CD4-positive, alpha-beta T cell treated with Interleukin-4 for 4 hours (primary cell): ENCODE measurements at regions not wholly inside any gene's neighbourhood (a gene's known extent, or its start where the extent isn't known, plus 50 kb on each side); places are given as distances from the start of the nearest gene placed in this dataset.

Source experiments
- DNase-seq: peaks from one replicate; pipeline ENCODE4 v3.0.0-alpha.2; 2020

DNA sequence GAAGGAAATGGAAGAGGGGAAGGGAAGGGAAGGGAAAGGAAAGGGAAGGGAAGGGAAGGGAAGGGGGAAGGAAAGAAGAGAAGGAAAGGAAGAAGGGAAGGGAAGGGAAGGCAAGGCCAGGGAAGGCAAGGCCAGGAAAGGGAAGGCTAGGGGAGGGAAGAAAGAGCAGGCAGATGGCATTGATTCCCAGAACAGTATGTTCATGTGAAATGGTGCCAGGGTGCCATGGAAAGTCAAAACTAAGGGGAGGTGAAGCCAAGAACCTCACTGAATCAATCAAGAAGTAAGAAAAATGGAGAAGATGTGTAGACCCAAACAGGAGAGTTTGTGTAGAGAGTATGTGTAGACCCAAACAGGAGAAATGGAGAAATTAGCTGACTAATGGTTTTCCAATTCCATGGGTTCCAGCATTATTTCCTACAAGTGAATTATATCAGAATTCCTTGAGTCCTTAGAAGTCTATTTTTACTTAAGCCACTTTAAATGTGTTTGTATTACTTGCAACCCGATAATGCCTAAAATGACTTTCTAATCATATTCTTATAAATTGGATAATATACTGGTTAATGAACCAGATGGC lies 367.6 kb downstream of the TXNL1 start:
- no peak for DNase-seq

DNA sequence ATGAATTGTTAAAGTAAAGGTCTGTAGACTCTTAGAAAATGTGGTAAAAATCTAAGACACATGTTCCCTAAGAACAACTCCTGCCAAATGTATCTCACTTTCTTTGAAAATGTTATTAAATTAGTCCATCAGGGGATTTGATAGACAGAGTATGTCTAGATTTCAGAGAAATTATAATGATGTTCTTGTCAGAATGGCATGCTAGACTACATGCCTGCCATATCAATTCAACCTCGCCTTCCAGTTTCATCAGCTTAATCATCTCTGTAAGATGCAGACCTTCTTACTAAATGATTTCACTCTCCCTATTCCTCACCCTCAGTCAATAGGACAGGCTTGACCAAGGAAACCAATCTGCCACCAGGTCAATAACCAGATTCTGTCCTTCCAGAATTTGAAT lies 368.4 kb downstream of the TXNL1 start:
- no peak for DNase-seq

DNA sequence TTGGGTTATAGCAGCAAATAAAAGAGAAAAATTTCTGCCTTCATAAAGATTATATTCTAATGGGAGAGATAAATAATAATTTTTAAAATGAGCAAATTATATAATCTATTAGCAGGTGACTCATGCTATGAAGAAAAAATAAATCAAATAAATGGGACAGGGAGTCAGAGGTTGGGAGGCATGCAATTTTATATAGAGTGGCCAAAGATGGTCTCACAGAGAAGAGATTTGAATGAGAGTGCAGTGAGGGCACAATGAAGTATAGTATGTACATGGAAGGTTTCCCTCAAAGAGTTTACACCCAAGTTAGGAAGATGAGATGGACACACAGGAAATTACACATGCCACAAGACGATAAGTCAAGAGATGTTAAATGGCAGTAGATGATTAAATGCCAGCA lies 369.4 kb downstream of the TXNL1 start:
- DNase-seq = no peak

DNA sequence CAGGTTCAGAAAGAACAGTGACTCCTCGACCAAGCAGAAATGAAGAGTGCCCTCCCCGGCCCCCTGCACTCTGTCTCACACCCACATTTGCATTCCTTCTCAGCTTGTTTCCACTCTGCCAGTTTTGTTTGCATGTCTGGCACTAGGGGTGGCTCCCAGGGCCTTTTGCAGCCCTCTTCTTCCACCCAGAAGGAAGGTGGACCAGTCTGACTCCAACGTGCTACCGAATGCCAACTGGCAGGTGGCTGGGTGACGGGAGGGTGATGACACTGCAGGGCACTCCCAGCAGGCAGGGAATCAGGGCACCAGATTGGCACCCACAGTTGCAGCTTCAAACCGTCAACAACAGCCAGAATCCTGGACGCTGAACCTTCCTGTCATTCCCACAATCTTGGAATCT lies 371.1 kb downstream of the TXNL1 start:
- DNase-seq = no peak

DNA sequence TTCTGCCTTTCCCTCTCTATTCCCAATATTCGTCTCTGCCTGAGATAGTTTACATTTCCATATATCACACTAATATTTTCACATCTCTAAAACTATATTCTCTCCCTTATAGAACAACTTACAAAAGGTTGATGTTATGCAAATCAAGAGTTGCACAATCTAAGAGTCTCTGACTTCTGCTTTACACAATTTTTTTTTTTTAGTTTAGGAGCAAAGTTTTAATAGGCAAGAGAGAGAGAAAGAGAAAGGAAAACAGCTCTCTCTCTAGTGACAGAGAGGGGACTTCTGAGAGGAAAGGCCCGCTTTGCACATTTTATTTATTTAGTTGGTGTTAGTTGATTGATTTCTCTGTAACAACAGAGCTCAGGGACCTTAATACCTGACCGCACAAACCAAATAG lies 380.2 kb downstream of the TXNL1 start:
- DNase-seq = no peak

DNA sequence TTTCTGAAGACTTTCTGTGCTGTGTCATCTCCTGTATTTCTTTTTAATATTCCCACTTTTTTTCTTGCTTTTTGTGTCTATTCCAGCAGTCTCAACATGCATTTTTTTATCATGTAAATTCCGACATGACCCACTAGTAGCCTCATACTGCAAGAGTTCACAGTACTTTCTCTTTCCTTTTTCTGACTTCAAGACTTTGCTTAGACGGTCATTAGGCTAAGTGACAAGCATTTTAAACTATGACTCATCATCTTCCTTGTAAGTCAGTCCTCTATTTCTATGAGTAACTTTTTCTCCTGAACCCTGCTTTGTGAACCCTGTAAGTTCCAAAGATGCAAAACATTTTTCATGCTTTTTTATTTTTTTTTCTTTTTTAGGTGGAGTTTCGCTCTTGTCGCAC lies 381.2 kb downstream of the TXNL1 start:
- DNase-seq = peak; percentile 4

DNA sequence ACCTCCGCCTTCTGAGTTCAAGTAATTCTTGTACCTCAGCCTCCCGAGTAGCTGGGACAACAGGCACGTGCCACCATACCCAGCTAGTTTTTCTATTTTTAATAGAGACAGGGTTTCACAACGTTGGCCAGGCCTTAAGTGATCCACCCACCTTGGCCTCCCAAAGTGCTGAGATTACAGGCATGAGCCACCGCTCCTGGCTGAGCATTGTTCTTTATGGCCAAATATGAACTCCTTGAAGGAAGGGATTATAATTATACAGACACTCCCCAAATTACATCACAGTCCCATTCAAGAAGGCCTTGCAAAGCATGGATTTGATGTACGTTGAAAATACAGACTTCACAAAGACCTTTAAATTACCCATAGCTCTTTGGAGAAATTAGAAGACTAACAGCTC lies 381.7 kb downstream of the TXNL1 start:
- no peak for DNase-seq

DNA sequence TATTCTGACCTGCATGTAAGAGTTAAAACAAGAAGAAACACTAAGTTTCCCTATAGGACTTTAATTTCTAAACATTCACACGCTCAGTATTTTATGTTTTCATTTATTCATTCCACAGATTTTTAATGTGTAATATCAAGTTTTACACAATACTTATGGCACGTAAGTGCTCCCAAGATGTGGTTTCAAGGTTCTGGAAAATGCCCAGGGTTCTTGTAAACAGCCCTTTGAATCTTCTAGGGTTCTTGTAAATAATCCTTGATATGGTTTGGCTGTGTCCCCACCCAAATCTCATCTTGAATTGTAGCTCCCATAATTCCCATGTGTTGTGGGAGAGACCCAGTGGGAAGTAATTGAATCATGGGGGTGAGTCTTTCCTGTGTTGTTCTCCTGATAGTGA lies 383.0 kb downstream of the TXNL1 start:
- no peak for DNase-seq

DNA sequence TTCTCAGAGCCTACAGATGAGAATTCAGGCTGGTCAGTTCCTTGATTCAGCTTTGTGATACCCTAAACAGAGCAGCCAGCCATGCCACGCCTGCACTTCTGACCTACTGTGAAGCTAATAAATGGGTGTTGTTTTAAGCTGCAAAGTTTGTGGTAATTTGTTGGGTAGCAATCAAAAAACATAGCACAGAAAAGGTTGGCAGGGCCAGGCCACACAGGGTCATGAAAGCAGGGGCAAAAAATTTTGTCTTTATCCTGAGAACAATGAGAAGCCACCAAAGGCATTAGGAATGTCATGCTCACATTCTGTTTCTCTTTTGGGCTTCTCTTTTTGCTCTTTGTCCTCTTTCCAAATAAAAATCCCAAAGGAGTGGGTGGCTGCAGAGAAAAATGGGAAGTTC lies 385.9 kb downstream of the TXNL1 start:
- no peak for DNase-seq

DNA sequence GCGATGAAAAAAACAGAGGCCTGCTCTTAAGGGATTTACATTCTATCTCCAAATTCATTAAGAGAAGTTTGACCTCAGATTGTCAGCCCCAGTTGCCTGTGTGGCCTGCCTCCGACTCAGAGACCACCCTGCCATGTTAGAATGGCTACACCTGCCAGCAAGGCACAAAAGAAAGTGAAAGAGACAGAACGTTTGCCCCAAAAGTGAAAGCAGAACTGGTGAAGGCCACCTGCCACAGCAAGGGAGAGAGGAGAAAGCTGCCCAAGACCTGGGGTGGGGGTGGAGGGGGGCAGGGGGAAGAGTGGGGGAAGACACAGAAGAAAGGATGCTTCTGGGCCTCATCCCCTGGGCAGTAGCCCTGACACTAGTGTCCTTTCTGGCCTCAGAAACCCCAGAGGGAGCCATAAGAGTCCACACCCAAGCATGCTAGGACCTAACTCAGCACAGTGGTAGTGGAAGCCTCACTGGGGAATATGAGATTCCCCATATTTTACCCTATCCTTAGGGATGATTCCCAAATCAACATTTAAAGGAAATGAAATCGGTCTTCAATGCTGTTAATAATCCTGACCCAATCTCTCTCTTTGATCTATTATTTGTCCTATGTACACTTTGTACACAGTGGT lies 389.7 kb downstream of the TXNL1 start:
- DNase-seq = no peak

DNA sequence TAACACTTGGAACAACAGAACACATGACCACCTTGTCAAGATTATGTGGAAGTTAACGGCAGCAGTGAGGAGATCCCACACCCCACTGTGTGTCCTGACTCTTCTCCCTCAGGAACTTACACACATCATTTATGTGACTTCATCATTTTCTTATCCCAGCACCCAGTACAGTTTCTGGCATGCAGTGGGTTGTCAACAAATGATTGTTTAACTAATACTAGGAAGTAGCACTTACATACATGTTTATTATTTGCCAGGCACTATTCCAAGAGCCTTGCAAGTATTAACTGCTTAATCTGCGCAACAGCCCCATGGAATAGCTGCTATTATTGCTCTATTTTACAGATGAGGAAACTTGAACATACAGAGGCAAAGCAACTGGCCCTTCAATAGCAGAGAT lies 391.5 kb downstream of the TXNL1 start:
- no peak for DNase-seq

DNA sequence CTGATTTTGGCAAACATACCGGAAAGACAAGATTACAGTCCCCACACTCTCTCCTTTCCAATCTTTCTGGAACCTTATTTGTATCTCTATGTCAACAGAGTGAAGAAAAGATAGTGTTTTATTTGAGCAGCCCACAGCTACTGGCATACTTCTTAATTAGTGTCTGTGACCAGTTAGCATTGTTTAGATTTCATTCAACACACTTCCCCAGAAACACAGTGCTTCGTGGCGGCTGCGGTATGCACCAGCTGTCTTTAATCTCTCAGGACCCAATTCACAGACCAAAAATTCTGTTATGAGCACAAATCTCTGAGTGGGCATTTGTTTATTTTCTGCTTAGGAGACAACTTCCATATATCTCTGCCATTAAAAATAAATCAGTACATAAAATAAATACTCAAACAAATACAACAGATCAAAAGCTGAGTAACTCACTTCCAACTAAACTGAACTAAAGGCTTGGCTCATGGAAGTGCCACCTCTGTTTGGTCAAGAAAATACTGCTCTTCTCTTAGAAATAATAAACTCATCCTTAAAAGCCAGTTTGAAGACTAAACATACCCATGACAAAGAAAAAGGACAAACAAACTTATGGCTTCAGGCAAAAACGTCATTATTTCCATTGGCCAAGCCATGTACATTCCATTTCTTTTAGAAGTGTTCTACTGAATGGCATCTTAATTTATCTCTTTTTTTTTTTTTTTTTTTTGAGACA lies 392.4 kb downstream of the TXNL1 start:
- no peak for DNase-seq

DNA sequence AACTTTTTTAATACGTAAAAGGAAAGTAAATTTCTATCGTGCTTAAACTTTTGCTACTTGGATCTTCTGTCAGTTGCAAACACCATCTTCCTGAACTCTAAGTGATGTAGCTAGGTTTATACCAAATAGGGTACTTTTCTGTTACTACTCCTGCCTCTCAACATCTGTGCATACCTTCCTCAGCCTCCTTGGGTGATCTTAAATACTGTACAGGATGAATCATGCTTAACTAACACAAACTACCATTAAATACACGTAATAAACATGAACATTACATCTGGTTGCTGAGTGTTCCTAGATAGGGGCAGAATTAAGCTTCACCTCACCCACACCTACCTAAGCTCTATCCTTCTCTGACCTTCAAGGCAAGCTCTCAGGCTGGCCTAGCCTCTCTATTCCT lies 398.0 kb downstream of the TXNL1 start:
- no peak for DNase-seq

DNA sequence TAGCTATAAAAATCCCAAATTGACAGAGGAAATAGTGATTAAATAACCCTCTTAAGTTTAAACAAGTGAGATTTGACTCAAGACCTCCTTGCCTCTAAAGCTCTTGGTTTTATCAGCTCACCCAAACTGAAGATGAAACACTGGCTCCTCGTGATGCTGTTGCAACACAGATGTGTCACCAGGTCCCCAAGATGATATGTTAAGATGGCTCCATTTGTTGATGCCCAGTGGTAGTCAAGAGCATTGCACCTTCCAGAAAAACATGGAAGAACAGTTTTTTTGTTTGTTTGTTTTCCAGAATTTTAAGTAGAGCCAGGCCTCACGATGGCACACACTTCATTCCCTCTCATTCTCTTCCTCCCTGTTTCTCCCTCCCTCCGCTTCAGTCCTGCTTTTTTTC lies 399.8 kb downstream of the TXNL1 start:
- no peak for DNase-seq

DNA sequence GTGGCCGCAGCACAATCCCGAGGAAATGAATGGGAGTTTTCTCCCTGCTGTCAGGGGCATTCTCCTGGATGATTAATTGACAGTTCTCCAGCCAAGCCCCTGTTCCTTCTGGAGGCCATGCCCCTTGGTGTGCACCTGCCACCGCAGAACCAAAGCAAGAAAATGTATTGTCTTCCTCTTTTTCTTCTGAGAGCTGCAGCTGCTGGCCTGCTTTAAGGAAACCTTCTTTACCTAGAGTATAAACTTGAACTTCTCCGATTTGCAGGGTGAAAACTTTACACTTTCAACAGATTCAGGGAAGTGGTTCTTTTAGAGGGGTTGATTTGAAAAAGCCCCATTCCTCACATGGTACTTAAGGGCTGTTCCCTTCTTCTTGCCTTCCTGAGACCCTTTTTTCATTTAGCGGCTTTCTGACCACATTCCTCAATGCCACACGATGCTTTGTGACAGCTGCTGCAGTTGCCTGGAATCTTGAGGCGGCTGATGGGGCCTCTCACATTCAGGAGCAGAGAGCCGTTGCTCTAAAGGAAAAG lies 402.8 kb downstream of the TXNL1 start:
- no peak for DNase-seq

DNA sequence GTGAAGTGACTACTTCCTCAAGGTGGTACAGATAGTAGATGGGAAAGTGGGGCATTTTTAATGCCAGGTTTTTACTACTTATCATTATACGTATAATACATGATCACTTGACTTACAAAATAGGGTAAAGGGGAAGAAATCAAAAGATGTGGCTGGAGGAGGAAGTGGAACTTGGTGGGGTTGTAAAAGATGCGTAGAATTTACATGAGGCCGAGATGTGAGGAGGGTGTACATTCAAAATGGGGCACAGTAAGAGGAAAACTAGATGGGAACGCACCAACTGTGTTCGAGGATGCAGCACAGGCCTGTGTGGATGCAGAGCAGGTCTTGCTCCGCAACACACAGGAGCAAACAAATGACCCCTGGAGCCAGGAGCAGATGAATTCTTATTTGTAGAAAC lies 403.3 kb downstream of the TXNL1 start:
- DNase-seq = no peak

DNA sequence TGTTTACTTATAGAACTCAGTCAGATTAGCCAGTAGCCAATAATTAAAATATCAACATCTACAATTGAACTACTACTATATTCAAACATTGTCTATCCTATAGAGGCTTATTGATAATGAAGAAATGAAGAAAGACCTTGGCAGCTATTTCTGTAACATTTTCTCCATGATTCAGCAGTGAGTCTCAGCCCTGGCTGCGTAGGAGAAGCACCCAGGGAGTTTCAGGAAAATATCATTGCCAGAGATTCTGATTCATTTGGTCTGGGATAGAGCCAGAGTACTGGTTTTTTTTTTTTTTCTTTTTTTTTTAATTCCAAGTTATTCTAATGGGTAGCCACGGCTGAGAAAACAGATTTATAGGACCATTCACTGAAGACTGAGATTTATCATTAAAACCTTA lies 404.8 kb downstream of the TXNL1 start:
- DNase-seq = no peak

DNA sequence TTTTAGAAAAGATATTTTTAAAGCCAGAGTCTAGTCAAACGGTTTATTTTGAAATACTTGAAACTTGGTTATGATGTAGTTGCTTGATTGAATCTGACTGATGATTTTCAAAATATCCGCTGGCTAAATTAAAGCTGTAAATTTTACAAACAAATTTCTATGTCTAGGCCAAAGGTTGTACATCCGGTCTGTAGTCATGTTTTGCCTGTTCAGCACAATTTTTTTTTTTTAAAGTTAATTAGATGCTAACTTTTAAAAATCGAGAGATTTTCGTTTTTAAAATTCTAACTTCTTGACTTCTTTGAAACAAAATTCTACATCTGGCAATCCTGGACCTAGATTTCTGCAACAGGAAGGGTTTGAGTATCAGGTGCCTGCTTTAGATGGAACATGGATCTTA lies 412.4 kb downstream of the TXNL1 start:
- DNase-seq = no peak

DNA sequence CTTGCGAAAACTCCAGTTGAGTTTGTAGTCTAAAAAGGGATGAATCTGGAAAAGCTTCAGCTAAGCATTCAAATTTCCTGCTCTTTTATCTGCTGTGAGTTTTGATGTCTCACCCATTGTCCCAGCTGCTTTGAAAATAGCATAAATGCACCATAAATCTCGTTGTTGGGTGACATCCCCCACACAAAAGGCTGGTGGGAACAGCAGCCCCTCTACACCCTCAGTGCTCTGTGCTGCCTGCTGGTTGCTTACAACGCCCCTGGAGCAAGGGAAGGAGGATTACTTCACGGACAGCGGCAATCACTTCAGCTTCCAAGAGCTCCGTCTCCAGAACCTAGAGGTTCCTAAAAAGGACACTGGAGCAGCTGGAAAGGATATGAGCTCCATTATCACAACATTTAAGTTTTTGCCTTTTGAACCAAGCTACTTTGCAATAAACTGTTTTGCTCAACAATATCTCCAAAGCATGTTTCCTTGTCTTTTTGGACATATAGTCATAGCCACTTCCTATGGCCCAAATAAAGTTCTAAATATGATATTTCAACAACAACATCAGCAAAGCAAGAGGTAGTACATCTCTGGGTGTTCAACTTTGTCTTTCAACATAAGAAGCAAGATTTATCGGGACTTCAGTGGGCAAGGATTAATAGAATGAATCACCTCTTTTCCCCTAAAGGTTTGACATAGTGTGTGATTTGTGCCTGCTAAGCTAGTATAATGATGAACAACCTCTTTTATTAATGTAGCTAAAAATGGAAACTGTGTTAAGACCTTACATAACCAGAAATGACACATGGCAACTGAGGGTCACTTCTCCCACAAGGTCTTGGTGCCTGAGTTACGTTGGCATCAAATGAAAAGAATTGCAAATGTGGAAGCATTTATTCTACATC lies 413.5 kb downstream of the TXNL1 start:
- DNase-seq = no peak

DNA sequence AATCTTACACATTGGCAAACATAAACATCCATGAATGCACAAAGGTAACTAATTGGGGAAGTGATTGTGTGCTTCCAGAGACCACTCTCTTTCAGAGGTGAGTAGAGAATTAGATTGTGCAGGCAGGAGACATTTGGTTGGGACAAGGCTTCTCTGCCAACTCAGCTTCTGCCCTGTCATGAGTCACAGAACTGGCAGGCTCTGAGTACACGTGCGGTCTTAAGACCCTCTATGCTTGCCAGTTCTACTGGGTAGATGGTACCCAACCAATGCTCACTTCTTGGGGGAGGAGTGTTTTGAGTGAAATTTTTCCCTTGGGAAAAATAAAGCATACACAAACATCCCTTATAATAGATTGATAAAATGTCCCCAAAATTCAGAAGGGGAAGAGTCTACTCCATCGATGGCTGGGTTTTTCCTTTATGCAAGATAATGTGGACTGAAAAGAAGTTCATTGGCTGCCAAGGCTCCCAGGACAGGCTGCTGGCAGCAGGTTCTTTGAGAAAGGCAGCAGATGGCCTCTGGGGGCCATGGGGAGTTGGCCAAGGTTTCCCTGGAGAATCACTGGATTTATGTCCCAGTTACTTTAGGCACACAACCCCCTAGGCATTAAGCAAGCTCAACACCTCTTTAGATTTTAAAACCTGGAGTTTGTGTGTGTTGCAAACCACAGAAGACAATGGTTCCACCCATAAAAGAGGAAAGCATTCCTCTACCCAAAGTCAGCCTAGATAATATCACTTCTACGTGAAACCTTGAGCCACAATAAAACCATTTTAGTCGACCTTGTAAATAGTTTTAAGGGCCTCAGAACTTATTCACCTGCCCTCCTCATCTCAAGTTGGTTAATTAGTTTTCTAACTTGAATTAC lies 417.0 kb downstream of the TXNL1 start:
- no peak for DNase-seq

DNA sequence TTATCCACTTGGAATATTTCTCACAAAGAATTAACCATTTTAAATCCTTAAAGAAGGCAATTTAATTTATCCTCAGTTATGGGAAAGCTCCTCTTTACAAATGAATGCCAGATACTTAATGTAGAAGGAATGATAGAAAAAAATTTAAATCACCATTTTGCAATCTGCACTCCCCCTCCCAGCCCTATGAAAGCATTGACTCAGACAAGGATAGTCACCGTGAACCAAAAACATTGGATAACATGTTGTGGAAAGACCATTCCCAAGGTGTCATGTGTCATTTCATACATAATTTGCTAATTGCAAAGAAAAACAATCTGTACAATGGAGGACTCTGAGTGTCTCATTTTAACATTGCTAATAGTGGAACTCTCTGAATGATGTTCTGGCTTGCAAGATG lies 421.0 kb downstream of the TXNL1 start:
- no peak for DNase-seq

DNA sequence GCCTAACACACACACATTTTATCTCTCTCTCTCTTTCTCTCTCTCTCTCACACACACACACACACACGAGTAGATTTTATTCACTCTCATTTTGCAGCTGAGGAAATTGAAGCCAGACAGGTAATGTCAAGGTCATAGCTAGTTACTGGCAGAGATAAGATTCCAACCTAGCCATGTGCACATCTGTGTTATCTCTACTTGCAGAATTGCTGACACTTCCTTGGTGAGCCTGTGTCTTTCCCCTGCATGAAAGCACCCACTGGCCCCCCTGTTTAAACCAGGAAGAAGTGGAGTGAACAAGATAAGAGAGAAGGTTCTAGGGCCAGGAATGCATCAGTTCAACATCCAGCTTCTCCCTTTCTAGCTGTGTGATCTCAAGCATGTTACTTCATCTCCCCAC lies 423.7 kb downstream of the TXNL1 start:
- DNase-seq = no peak
